Sigmoid colon (tissue), 4 donors: ENCODE measurements at regions not wholly inside any gene's neighbourhood (a gene's known extent, or its start where the extent isn't known, plus 50 kb on each side); places are given as distances from the start of the nearest gene placed in this dataset.

Source experiments
- CTCF ChIP-seq, 4 experiments: fragments of 450-650 bp in 3 of 4; fragments of 200-600 bp in 1 of 4; IDR thresholded peaks; one replicate each; pipeline ENCODE4 v1.5.1; 2016 to 2019; ENCODE audit warnings: antibody characterized with exemption in 4 of 4, mild to moderate bottlenecking in 3 of 4, moderate library complexity in 2 of 4
- POLR2A ChIP-seq, 2 donors: fragments of 450-650 bp; IDR thresholded peaks; one replicate each; pipeline ENCODE4 v1.6.1; 2016; ENCODE audit warnings: antibody characterized with exemption in 2 of 2, mild to moderate bottlenecking in 2 of 2, moderate library complexity in 2 of 2
- POLR2AphosphoS5 ChIP-seq, 4 donors: sonication (generic); formaldehyde crosslinking; IDR thresholded peaks; one replicate each; pipeline ENCODE4 v1.6.1; 2017; ENCODE audit warnings: antibody characterized with exemption in 4 of 4

DNA sequence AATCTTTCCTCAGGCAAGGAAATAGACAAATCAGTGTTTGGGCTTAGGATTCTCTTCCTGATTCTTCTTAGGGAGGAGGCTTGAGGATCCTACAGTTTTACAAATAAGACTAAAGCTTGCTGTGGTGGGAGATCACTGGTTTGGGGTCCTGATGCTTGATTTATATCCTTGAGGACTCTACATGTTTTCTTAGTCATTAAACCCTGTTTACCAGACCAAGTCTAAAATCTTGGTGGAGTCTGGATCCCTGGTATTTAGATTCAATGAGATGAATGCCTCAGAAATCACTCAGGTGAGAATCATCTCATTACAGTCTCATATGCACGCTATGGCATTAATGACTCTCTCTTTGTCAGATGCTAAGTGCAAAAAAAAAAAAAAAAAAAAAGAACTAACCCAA lies 304.3 kb upstream of the SALL1 start:
- no peak for TF ChIP-seq CTCF (IDR thresholded peaks at IDR 0.05)
- TF ChIP-seq POLR2AphosphoS5 (IDR thresholded peaks at IDR 0.05), result no peak
- no peak for TF ChIP-seq POLR2A (IDR thresholded peaks at IDR 0.05)
